Loucy (cell line): ENCODE measurements at regions not wholly inside any gene's neighbourhood (a gene's known extent, or its start where the extent isn't known, plus 50 kb on each side); places are given as distances from the start of the nearest gene placed in this dataset.

Source experiments
- H2AFZ ChIP-seq: fragments of 200-600 bp; sonication (generic); 2 replicates; pipeline ENCODE4 v1.6.0; 2016; ENCODE audit warnings: antibody characterized with exemption, mild to moderate bottlenecking, low read length, moderate library complexity
- H3F3A ChIP-seq: fragments of 200-600 bp; 2 replicates; pipeline ENCODE4 v1.6.0; 2016; ENCODE audit warnings: antibody characterized with exemption, low read depth, mild to moderate bottlenecking
- H3K27me3 ChIP-seq: fragments of 200-600 bp; sonication (generic); 2 replicates; pipeline ENCODE4 v1.6.1; 2014; ENCODE audit warnings: low read length, mild to moderate bottlenecking; ENCODE audit not compliant: insufficient read depth, poor library complexity, severe bottlenecking
- H3K36me3 ChIP-seq: fragments of 200-600 bp; sonication (generic); 2 replicates; pipeline ENCODE4 v1.6.1; 2016; ENCODE audit warnings: low read length; ENCODE audit not compliant: insufficient read depth
- H3K4me1 ChIP-seq: fragments of 200-600 bp; sonication (generic); 2 replicates; pipeline ENCODE4 v1.5.1; 2014; ENCODE audit warnings: low read length, mild to moderate bottlenecking; ENCODE audit not compliant: insufficient read depth, poor library complexity, severe bottlenecking
- H3K4me2 ChIP-seq: fragments of 200-600 bp; sonication (generic); 2 replicates; pipeline ENCODE4 v1.6.0; 2014; ENCODE audit warnings: antibody characterized with exemption, low read length, low read depth, mild to moderate bottlenecking; ENCODE audit not compliant: poor library complexity, severe bottlenecking
- H3K4me3 ChIP-seq: fragments of 200-600 bp; sonication (generic); 2 replicates; pipeline ENCODE4 v1.5.1; 2014; ENCODE audit warnings: low read length, mild to moderate bottlenecking, mixed read lengths; ENCODE audit not compliant: poor library complexity, severe bottlenecking
- H3K79me2 ChIP-seq: fragments of 200-600 bp; sonication (generic); 2 replicates; pipeline ENCODE4 v1.6.1; 2014; ENCODE audit warnings: low read length; ENCODE audit not compliant: insufficient read depth
- H3K9ac ChIP-seq: fragments of 200-600 bp; sonication (generic); 2 replicates; pipeline ENCODE4 v1.6.0; 2014; ENCODE audit warnings: mild to moderate bottlenecking, low read depth, low read length, moderate library complexity; ENCODE audit not compliant: poor library complexity, severe bottlenecking
- H3K9me2 ChIP-seq: fragments of 200-600 bp; sonication (generic); replicated peaks from 2 replicates; pipeline ENCODE4 v1.6.1; 2016; ENCODE audit warnings: low read depth, low read length, mixed read lengths
- H3K9me3 ChIP-seq: fragments of 200-600 bp; sonication (generic); 2 replicates; pipeline ENCODE4 v1.6.1; 2014; ENCODE audit warnings: mild to moderate bottlenecking, antibody characterized with exemption, low read length, low read depth; ENCODE audit not compliant: insufficient read depth
- H4K20me1 ChIP-seq: fragments of 200-600 bp; sonication (generic); 2 replicates; pipeline ENCODE4 v1.6.0; 2014; ENCODE audit warnings: antibody characterized with exemption, low read length, mild to moderate bottlenecking; ENCODE audit not compliant: insufficient read depth, poor library complexity, severe bottlenecking
- CTCF ChIP-seq: fragments of 200-600 bp; sonication (generic); conservative IDR thresholded peaks from 2 replicates; pipeline ENCODE4 v1.5.1; 2014; ENCODE audit warnings: mild to moderate bottlenecking, antibody characterized with exemption, low read length
- EZH2phosphoT487 ChIP-seq: fragments of 200-600 bp; IDR thresholded peaks from 2 replicates; pipeline ENCODE4 v1.6.1; 2018; ENCODE audit warnings: antibody characterized with exemption, mild to moderate bottlenecking, moderate library complexity, borderline replicate concordance

GRCh38 chr6:156053626-156054025, 598.0 kb upstream of the NOX3 start:
- Histone ChIP-seq H3K4me2 (no peak overlapping the region), H3K9me2 (no peaks in the 10 kb centered on the region), H3K9me3 (no peaks in the 10 kb centered on the region), H3K36me3 (no peaks in the 10 kb centered on the region), H3K27me3 (no peaks in the 10 kb centered on the region), H2AFZ (no peak overlapping the region), H4K20me1 (no peaks in the 10 kb centered on the region), H3F3A (no peaks in the 10 kb centered on the region), H3K4me3 (no peak overlapping the region), H3K79me2 (no peaks in the 10 kb centered on the region), H3K9ac (no peak overlapping the region), H3K4me1 (no peaks in the 10 kb centered on the region)
- TF ChIP-seq EZH2phosphoT487 (no peak), CTCF (no peak)

- no peak overlapping the region for H3K9ac ChIP-seq
- H3K27me3 ChIP-seq = no peaks in the 10 kb centered on the region
- TF ChIP-seq EZH2phosphoT487 (no peak), CTCF (no peak)
- H3K79me2 ChIP-seq = no peaks in the 10 kb centered on the region
- no peaks in the 10 kb centered on the region for H4K20me1 ChIP-seq
- H3K4me2 ChIP-seq = no peak overlapping the region
- H3K9me2 ChIP-seq = no peaks in the 10 kb centered on the region
- H3F3A ChIP-seq = no peaks in the 10 kb centered on the region
- H3K36me3 ChIP-seq = no peaks in the 10 kb centered on the region
- no peak overlapping the region for H2AFZ ChIP-seq
- no peak overlapping the region for H3K4me3 ChIP-seq
- no peaks in the 10 kb centered on the region for H3K4me1 ChIP-seq
- no peaks in the 10 kb centered on the region for H3K9me3 ChIP-seq
Measured at GRCh38 chr6:156046841-156047449, 591.3 kb upstream of the NOX3 start.

- H3K79me2 ChIP-seq = no peaks in the 10 kb centered on the region
- H3K9me2 ChIP-seq = no peaks in the 10 kb centered on the region
- no peak overlapping the region for H3K4me2 ChIP-seq
- no peaks in the 10 kb centered on the region for H3K9me3 ChIP-seq
- H3K36me3 ChIP-seq = no peaks in the 10 kb centered on the region
- no peak overlapping the region for H2AFZ ChIP-seq
- no peaks in the 10 kb centered on the region for H3K4me1 ChIP-seq
- no peak overlapping the region for H3K4me3 ChIP-seq
- H3K27me3 ChIP-seq = no peaks in the 10 kb centered on the region
- no peak overlapping the region for H3K9ac ChIP-seq
- no peaks in the 10 kb centered on the region for H3F3A ChIP-seq
- H4K20me1 ChIP-seq = no peaks in the 10 kb centered on the region
- TF ChIP-seq CTCF (no peak), EZH2phosphoT487 (no peak)
Measured at GRCh38 chr6:156046268-156046665, 590.6 kb upstream of the NOX3 start.
